Psoas muscle (tissue), 7 donors: ENCODE measurements at regions not wholly inside any gene's neighbourhood (a gene's known extent, or its start where the extent isn't known, plus 50 kb on each side); places are given as distances from the start of the nearest gene placed in this dataset.

Experiments
- ATAC-seq, 4 donors: fragments of 200-7000 bp; cut with Tn5 transposase; one replicate each; pipeline ENCODE4 v1.9.1; 2020; ENCODE audit warnings: moderate library complexity in 3 of 4, mild to moderate bottlenecking in 2 of 4
- DNase-seq, 2 donors: peaks; one replicate each; pipeline ENCODE4 v3.0.0-alpha.2; 2020
- H3K27ac ChIP-seq: fragments of 200-600 bp; one replicate; pipeline ENCODE4 v1.8.0; 2022
- H3K27me3 ChIP-seq, 3 donors: fragments of 200-600 bp in 1 of 3; one replicate each; pipeline versions ENCODE4 v1.6.1 to v1.8.0; 2013 to 2022; ENCODE audit warnings: low read length in 2 of 3, mild to moderate bottlenecking in 2 of 3, moderate library complexity in 1 of 3; ENCODE audit not compliant: insufficient read depth in 3 of 3
- H3K36me3 ChIP-seq, 2 donors: fragments of 200-600 bp in 1 of 2; one replicate each; pipeline versions ENCODE4 v1.6.1 to v1.8.0; 2013 to 2022; ENCODE audit warnings: low read depth in 1 of 2, mild to moderate bottlenecking in 1 of 2, moderate library complexity in 1 of 2; ENCODE audit not compliant: insufficient read depth in 1 of 2
- H3K4me1 ChIP-seq: fragments of 200-600 bp; one replicate; pipeline ENCODE4 v1.8.0; 2022
- H3K4me3 ChIP-seq: fragments of 200-600 bp; one replicate; pipeline ENCODE4 v1.8.0; 2022; ENCODE audit warnings: mild to moderate bottlenecking
- H3K9me3 ChIP-seq: fragments of 200-600 bp; one replicate; pipeline ENCODE4 v1.8.0; 2022
- WGBS, 3 donors: extraction: QIAGEN DNeasy Blood & Tissue Kit; methylation state at CpG; one replicate each; pipeline versions ENCODE4 v1.1.6 to v1.1.7; 2013; 5-methylcytosine and 5-hydroxymethylcytosine counted together
- intact Hi-C, 2 donors: fragments of 100-400 bp; cut with DNase I; formaldehyde crosslinking; loops; one replicate each; pipeline versions ENCODE4 v1.11.0 to v1.14.2; 2022
- TF ChIP-seq, protein P1 (sequence below): fragments of 200-600 bp; IDR thresholded peaks from one replicate; pipeline ENCODE4 v1.8.0; 2022; ENCODE audit warnings: antibody characterized with exemption
- donor health status: healthy with polysubstance abuse.
- donor health status: DM: no; HTN: no; CAD: no; lungs with moderate emphysema.
- donor health status: Bipolar disorder and iron deficiency.
- donor health status: healthy.
- donor health status: DM: yes; HTN: yes; CAD: no.
- donor health status: DM: no; HTN: no; CAD: no.
- donor health status: DM: yes; HTN: yes; CAD: no.

DNA sequence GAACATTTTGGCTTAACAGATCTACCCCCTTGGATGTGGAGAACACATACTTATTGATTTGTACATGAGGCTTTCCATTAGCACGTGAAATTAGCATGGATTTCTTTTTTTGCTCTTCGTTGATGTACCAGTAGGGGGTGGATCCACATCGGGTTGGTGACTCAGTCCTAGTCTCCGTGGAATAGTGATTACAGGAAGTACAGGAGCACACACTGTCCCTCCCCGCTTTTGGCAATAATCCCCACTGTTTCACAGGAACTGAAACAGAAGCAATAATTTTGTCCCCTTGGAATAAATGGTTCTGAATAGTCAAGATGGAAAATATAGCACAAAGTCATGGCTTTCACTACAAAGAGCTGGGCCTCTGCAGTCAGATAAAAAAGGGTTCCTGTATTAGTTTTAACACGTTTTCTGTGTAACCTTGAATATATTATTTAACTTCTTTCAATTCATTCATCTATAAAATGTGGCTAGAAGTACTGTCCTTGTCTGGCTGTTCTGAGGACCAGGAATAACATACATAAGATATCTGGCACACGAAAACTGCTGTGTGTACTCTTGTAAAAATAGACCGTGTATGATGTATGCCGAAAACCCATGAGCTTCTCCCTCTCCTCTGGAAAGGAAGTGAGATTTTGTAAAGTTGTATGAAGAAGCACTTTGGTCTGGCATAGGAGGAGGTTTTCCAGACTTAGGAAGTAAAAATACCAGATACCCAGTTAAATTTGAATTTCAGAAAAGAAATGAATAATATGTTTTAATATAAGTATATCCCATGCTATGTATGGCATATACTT, 229.2 kb downstream of the GALR1 start:
- no peaks in the 10 kb centered on the region for H3K4me1 ChIP-seq
- DNase-seq = peak in 1 of 2 donors; percentile 34
- WGBS, 3 donors = 23 to 25% (median 23%) methylated on average over 9 of the region's 9 CpGs
- no peak overlapping the region for H3K4me3 ChIP-seq
- no peaks in the 10 kb centered on the region for H3K9me3 ChIP-seq
- ATAC-seq = peak in 3 of 4 donors; percentile 70 to 75 (median 75)
- no peak overlapping the region for H3K27ac ChIP-seq
- TF ChIP-seq, protein P1, sequence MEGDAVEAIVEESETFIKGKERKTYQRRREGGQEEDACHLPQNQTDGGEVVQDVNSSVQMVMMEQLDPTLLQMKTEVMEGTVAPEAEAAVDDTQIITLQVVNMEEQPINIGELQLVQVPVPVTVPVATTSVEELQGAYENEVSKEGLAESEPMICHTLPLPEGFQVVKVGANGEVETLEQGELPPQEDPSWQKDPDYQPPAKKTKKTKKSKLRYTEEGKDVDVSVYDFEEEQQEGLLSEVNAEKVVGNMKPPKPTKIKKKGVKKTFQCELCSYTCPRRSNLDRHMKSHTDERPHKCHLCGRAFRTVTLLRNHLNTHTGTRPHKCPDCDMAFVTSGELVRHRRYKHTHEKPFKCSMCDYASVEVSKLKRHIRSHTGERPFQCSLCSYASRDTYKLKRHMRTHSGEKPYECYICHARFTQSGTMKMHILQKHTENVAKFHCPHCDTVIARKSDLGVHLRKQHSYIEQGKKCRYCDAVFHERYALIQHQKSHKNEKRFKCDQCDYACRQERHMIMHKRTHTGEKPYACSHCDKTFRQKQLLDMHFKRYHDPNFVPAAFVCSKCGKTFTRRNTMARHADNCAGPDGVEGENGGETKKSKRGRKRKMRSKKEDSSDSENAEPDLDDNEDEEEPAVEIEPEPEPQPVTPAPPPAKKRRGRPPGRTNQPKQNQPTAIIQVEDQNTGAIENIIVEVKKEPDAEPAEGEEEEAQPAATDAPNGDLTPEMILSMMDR = no peak
- H3K27me3 ChIP-seq = peaks cover 0 to 3% (median 0%) of the 10 kb centered on the region in 3 donors
- no peaks in the 10 kb centered on the region for H3K36me3 ChIP-seq
- intact Hi-C loops = no loop called here

DNA sequence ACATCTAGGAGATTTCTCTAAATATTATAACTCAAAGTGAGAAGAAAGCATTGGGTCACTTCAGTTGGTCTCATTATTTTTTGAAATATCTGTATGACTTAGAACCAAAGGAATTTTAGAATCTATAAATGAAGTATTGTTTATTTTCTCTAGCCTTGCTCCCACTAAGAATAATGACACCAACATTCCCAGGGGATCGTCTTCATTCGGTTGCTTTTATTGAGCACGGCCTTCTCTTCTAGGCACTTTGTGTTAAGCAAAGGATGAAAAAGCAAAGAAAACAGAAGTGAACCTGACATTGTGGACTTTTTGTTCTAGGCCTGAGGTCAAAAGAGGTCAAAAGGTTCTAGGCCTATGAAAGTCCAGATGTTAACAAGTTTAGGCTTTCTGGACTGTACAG, 231.9 kb downstream of the GALR1 start:
- no peak overlapping the region for H3K4me3 ChIP-seq
- TF ChIP-seq, protein P1 = no peak
- H3K9me3 ChIP-seq = no peaks in the 10 kb centered on the region
- WGBS, 3 donors = 69 to 87% (median 85%) methylated on average over 3 of the region's 3 CpGs
- no peaks in the 10 kb centered on the region for H3K27me3 ChIP-seq
- ATAC-seq (no peak), DNase-seq (no peak)
- no peaks in the 10 kb centered on the region for H3K4me1 ChIP-seq
- no peak overlapping the region for H3K27ac ChIP-seq
- H3K36me3 ChIP-seq = no peaks in the 10 kb centered on the region
- intact Hi-C loops = no loop called here

GRCh38 chr18:77482190-77483085, 232.8 kb downstream of the GALR1 start:
- no peaks in the 10 kb centered on the region for H3K4me1 ChIP-seq
- no peaks in the 10 kb centered on the region for H3K27me3 ChIP-seq
- WGBS, 3 donors = 59 to 73% (median 59%) methylated on average over 9 to 10 of the region's 10 CpGs
- no peaks in the 10 kb centered on the region for H3K9me3 ChIP-seq
- no peak overlapping the region for H3K4me3 ChIP-seq
- H3K27ac ChIP-seq = no peak overlapping the region
- TF ChIP-seq, protein P1 = no peak
- no peaks in the 10 kb centered on the region for H3K36me3 ChIP-seq
- DNase-seq = no peak
- intact Hi-C loops = no loop called here
- ATAC-seq = no peak

GRCh38 chr18:77486985-77487384, 237.3 kb downstream of the GALR1 start:
- intact Hi-C loops = no loop called here
- WGBS, 3 donors = 48 to 73% (median 48%) methylated on average over 3 of the region's 3 CpGs
- Histone ChIP-seq H3K36me3 (no peaks in the 10 kb centered on the region), H3K27ac (no peak overlapping the region), H3K4me3 (no peak overlapping the region), H3K4me1 (no peaks in the 10 kb centered on the region), H3K27me3 (no peaks in the 10 kb centered on the region), H3K9me3 (no peaks in the 10 kb centered on the region)
- ATAC-seq (no peak), DNase-seq (no peak)
- TF ChIP-seq, protein P1 = no peak
